ENCODE measurements at regions not wholly inside any gene's neighbourhood (a gene's known extent, or its start where the extent isn't known, plus 50 kb on each side); places are given as distances from the start of the nearest gene placed in this dataset.

DNA sequence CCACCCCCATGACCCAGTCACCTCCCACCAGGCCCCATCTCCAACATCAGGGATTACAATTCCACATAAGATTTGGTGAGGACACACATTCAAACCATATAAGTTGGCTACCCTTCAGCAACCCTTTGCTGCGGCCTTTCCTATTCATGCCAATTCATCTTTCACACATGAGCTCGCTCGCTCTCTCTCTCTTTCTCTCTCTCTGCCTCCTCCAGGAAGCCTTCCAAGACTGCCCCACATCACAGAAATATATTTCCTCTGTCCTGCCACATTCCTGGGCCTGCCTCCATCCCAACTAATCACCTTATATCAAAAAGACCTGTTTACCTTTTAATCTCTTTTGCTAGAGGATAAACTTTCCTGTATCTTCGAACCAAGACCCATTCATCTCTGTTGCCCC is 188.9 kb downstream of the TTC32 start:
- no peak for TF ChIP-seq ZNF624 (tag by site-specific recombination; IDR thresholded peaks at IDR 0.05)
- TF ChIP-seq, protein P1, sequence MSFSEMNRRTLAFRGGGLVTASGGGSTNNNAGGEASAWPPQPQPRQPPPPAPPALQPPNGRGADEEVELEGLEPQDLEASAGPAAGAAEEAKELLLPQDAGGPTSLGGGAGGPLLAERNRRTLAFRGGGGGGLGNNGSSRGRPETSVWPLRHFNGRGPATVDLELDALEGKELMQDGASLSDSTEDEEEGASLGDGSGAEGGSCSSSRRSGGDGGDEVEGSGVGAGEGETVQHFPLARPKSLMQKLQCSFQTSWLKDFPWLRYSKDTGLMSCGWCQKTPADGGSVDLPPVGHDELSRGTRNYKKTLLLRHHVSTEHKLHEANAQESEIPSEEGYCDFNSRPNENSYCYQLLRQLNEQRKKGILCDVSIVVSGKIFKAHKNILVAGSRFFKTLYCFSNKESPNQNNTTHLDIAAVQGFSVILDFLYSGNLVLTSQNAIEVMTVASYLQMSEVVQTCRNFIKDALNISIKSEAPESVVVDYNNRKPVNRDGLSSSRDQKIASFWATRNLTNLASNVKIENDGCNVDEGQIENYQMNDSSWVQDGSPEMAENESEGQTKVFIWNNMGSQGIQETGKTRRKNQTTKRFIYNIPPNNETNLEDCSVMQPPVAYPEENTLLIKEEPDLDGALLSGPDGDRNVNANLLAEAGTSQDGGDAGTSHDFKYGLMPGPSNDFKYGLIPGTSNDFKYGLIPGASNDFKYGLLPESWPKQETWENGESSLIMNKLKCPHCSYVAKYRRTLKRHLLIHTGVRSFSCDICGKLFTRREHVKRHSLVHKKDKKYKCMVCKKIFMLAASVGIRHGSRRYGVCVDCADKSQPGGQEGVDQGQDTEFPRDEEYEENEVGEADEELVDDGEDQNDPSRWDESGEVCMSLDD (tag by site-specific recombination; IDR thresholded peaks at IDR 0.05) = no peak
- TF ChIP-seq, protein P2, sequence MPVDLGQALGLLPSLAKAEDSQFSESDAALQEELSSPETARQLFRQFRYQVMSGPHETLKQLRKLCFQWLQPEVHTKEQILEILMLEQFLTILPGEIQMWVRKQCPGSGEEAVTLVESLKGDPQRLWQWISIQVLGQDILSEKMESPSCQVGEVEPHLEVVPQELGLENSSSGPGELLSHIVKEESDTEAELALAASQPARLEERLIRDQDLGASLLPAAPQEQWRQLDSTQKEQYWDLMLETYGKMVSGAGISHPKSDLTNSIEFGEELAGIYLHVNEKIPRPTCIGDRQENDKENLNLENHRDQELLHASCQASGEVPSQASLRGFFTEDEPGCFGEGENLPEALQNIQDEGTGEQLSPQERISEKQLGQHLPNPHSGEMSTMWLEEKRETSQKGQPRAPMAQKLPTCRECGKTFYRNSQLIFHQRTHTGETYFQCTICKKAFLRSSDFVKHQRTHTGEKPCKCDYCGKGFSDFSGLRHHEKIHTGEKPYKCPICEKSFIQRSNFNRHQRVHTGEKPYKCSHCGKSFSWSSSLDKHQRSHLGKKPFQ (tag by site-specific recombination; IDR thresholded peaks at IDR 0.05) = no peak
